ENCODE measurements at regions not wholly inside any gene's neighbourhood (a gene's known extent, or its start where the extent isn't known, plus 50 kb on each side); places are given as distances from the start of the nearest gene placed in this dataset.

DNA sequence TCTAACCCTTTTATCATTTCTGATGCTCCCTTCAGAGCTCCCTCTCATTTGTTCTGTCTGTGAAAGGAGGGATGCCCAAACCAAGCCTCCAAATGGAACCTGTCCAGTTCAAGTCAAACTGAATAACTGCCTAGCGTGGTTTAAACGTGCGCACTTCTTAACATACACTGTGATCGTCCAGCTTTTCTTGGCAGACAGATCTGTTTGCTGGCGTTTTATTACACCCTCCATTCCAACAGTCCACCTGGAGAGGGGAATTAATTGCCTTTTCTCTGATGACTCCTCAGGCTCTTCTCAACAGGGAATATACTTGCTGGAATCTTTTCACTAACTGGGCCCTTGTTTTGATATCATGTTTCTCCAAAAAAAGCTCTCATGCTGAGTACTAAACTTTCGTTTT, 379.2 kb upstream of the POU3F3 start:
- no peak overlapping the region for H3K9ac ChIP-seq (ENCODE audit: low read length)
- no peak overlapping the region for H3K27ac ChIP-seq (ENCODE audit: low read length)
- H3F3A ChIP-seq (ENCODE audit: insufficient read depth, low read length): no peaks in the 10 kb centered on the region
- no peak overlapping the region for H3K4me3 ChIP-seq (ENCODE audit: low read length)
- H3K9me2 ChIP-seq (replicated peaks; ENCODE audit: insufficient read depth, low read length): no peaks in the 10 kb centered on the region
- H3K4me1 ChIP-seq (ENCODE audit: low read length): no peaks in the 10 kb centered on the region
- no peak for DNase-seq
- no peaks in the 10 kb centered on the region for H4K20me1 ChIP-seq (ENCODE audit: insufficient read depth, low read length)
- H3K27me3 ChIP-seq (replicated peaks; ENCODE audit: insufficient read depth, low read length): no peaks in the 10 kb centered on the region
- no peak overlapping the region for H2AFZ ChIP-seq (ENCODE audit: low read length)
- no peaks in the 10 kb centered on the region for H3K9me3 ChIP-seq (replicated peaks; ENCODE audit: insufficient read depth, low read length)
- H3K4me2 ChIP-seq (ENCODE audit: low read depth, low read length): no peak overlapping the region
- H3K36me3 ChIP-seq (replicated peaks; ENCODE audit: insufficient read depth, low read length): no peaks in the 10 kb centered on the region
- TF ChIP-seq EZH2 (optimal IDR thresholded peaks at IDR 0.05; ENCODE audit: low read depth, low read length) (no peak), EZH2phosphoT487 (IDR thresholded peaks at IDR 0.05; ENCODE audit: low read length) (no peak)
- TF ChIP-seq, protein P1, sequence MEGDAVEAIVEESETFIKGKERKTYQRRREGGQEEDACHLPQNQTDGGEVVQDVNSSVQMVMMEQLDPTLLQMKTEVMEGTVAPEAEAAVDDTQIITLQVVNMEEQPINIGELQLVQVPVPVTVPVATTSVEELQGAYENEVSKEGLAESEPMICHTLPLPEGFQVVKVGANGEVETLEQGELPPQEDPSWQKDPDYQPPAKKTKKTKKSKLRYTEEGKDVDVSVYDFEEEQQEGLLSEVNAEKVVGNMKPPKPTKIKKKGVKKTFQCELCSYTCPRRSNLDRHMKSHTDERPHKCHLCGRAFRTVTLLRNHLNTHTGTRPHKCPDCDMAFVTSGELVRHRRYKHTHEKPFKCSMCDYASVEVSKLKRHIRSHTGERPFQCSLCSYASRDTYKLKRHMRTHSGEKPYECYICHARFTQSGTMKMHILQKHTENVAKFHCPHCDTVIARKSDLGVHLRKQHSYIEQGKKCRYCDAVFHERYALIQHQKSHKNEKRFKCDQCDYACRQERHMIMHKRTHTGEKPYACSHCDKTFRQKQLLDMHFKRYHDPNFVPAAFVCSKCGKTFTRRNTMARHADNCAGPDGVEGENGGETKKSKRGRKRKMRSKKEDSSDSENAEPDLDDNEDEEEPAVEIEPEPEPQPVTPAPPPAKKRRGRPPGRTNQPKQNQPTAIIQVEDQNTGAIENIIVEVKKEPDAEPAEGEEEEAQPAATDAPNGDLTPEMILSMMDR (IDR thresholded peaks at IDR 0.05; ENCODE audit: low read length): no peak
- no peaks in the 10 kb centered on the region for H3K79me2 ChIP-seq (ENCODE audit: low read length)

DNA sequence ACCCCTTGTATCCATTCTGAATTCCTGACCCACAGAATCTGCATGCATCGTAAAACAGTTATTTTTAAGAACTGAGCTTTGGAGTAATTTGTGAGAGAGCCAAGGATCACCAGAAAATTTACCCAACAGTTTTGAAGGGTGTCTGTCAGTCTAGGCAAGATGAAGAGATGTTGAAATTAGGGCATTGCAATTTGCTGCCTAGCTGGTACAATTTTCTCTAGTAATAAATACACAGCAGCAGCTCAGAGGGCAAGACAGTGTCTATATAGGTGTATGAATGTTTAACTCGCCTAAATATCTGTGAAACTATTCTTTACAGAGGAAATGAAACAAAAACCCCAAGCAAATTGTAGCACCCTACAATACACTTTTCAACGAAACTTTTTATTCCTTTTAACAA, 377.8 kb upstream of the POU3F3 start:
- no peaks in the 10 kb centered on the region for H3F3A ChIP-seq (ENCODE audit: insufficient read depth, low read length)
- no peak overlapping the region for H3K4me2 ChIP-seq (ENCODE audit: low read depth, low read length)

DNA sequence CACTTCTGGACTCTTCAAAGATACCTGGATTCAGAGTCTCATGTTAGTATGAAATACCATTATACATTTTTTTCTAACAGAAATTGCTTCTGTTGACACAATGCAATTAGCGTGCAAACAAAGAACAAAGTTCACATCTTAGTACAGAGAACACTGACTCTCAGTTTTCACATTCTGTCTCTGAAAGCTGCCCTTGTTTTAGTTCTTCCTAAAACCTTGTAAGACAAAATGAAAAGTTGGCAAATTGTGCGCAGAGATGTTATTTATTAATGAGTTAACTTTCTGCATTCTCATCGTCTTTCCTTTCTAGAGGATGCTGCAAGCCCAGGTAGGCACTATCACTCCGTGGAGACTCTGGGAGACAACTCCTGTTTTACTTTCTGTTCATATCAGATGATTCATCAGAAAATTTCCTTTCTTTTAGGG, 377.3 kb upstream of the POU3F3 start:
- Histone ChIP-seq H2AFZ (ENCODE audit: low read length) (no peak overlapping the region), H3K9me3 (replicated peaks; ENCODE audit: insufficient read depth, low read length) (no peaks in the 10 kb centered on the region), H3F3A (ENCODE audit: insufficient read depth, low read length) (no peaks in the 10 kb centered on the region), H3K9ac (ENCODE audit: low read length) (no peak overlapping the region), H3K9me2 (replicated peaks; ENCODE audit: insufficient read depth, low read length) (no peaks in the 10 kb centered on the region), H4K20me1 (ENCODE audit: insufficient read depth, low read length) (no peaks in the 10 kb centered on the region), H3K4me2 (ENCODE audit: low read depth, low read length) (no peak overlapping the region), H3K4me3 (ENCODE audit: low read length) (no peak overlapping the region), H3K27me3 (replicated peaks; ENCODE audit: insufficient read depth, low read length) (no peaks in the 10 kb centered on the region), H3K4me1 (ENCODE audit: low read length) (no peaks in the 10 kb centered on the region), H3K27ac (ENCODE audit: low read length) (no peak overlapping the region), H3K79me2 (ENCODE audit: low read length) (no peaks in the 10 kb centered on the region), H3K36me3 (replicated peaks; ENCODE audit: insufficient read depth, low read length) (no peaks in the 10 kb centered on the region)
- TF ChIP-seq, protein P1 (IDR thresholded peaks at IDR 0.05; ENCODE audit: low read length): no peak
- TF ChIP-seq EZH2 (optimal IDR thresholded peaks at IDR 0.05; ENCODE audit: low read depth, low read length) (no peak), EZH2phosphoT487 (IDR thresholded peaks at IDR 0.05; ENCODE audit: low read length) (no peak)
- no peak for DNase-seq

More for the DNA sequence above, 377.8 kb upstream of the POU3F3 start:
- H3K27me3 ChIP-seq (replicated peaks; ENCODE audit: insufficient read depth, low read length): no peaks in the 10 kb centered on the region
- no peaks in the 10 kb centered on the region for H3K9me2 ChIP-seq (replicated peaks; ENCODE audit: insufficient read depth, low read length)
- H2AFZ ChIP-seq (ENCODE audit: low read length): no peak overlapping the region
- no peak overlapping the region for H3K27ac ChIP-seq (ENCODE audit: low read length)
- H3K79me2 ChIP-seq (ENCODE audit: low read length): no peaks in the 10 kb centered on the region
- no peak for DNase-seq
- no peak overlapping the region for H3K9ac ChIP-seq (ENCODE audit: low read length)
- H3K9me3 ChIP-seq (replicated peaks; ENCODE audit: insufficient read depth, low read length): no peaks in the 10 kb centered on the region
- no peaks in the 10 kb centered on the region for H3K4me1 ChIP-seq (ENCODE audit: low read length)
- H3K4me3 ChIP-seq (ENCODE audit: low read length): no peak overlapping the region
- no peaks in the 10 kb centered on the region for H3K36me3 ChIP-seq (replicated peaks; ENCODE audit: insufficient read depth, low read length)
- TF ChIP-seq EZH2 (optimal IDR thresholded peaks at IDR 0.05; ENCODE audit: low read depth, low read length): no peak
- TF ChIP-seq EZH2phosphoT487 (IDR thresholded peaks at IDR 0.05; ENCODE audit: low read length): no peak
- TF ChIP-seq, protein P1 (IDR thresholded peaks at IDR 0.05; ENCODE audit: low read length): no peak
- no peaks in the 10 kb centered on the region for H4K20me1 ChIP-seq (ENCODE audit: insufficient read depth, low read length)

Measured in MM.1S (cell line).